Body of pancreas (tissue), 4 donors: ENCODE measurements at regions not wholly inside any gene's neighbourhood (a gene's known extent, or its start where the extent isn't known, plus 50 kb on each side); places are given as distances from the start of the nearest gene placed in this dataset.

ENCODE experiments used
- ATAC-seq: fragments of 150-250 bp; one replicate; pipeline ENCODE4 v1.9.1; 2016
- DNase-seq, 4 donors: peaks; one replicate each; pipeline ENCODE4 v3.0.0-alpha.2; 2019
- H3K27ac ChIP-seq, 4 donors: fragments of 200-600 bp; sonication (generic); 1 replicate in 3 of 4; 2 replicates in 1 of 4; pipeline versions ENCODE4 v1.5.1 to v1.6.1; 2016 to 2019; ENCODE audit warnings: mild to moderate bottlenecking in 1 of 4, mixed read lengths in 1 of 4, moderate library complexity in 1 of 4
- H3K27me3 ChIP-seq, 2 donors: fragments of 200-600 bp; sonication (generic); one replicate each; pipeline ENCODE4 v1.6.0; 2016; ENCODE audit warnings: mild to moderate bottlenecking in 1 of 2
- H3K36me3 ChIP-seq, 2 donors: fragments of 200-600 bp; sonication (generic); replicated peaks in 1 of 2; 2 replicates each; pipeline ENCODE4 v1.5.1; 2016; ENCODE audit warnings: low read depth in 2 of 2; ENCODE audit not compliant: insufficient read depth in 1 of 2
- H3K4me1 ChIP-seq: fragments of 200-600 bp; sonication (generic); one replicate; pipeline ENCODE4 v1.6.0; 2016
- H3K4me3 ChIP-seq, 2 donors: fragments of 200-600 bp; sonication (generic); 1 replicate in 1 of 2; 2 replicates in 1 of 2; pipeline ENCODE4 v1.5.1; 2016 to 2019
- H3K9me3 ChIP-seq, 3 donors: fragments of 200-600 bp; sonication (generic); 1 replicate in 2 of 3; 2 replicates in 1 of 3; pipeline ENCODE4 v1.5.1; 2016
- POLR2A ChIP-seq, 3 donors: fragments of 450-650 bp; IDR thresholded peaks; one replicate each; pipeline ENCODE4 v1.6.1; 2016; ENCODE audit warnings: antibody characterized with exemption in 3 of 3, mild to moderate bottlenecking in 2 of 3
- WGBS, 2 donors: methylation state at CpG; one replicate each; pipeline ENCODE4 v1.1.5; 2017; 5-methylcytosine and 5-hydroxymethylcytosine counted together
- intact Hi-C: fragments of 100-400 bp; cut with DNase I; formaldehyde crosslinking; loops from one replicate; pipeline ENCODE4 v1.15.1; 2023
- TF ChIP-seq, protein P1 (sequence below), 7 experiments: fragments of 450-650 bp in 4 of 7; fragments of 200-600 bp in 3 of 7; sonication (generic) in 3 of 7; IDR thresholded peaks; one replicate each; pipeline ENCODE4 v1.5.1; 2016 to 2019; ENCODE audit warnings: antibody characterized with exemption in 7 of 7

GRCh38 chr4:157791236-157791635, 381.6 kb downstream of the GASK1B start:
- intact Hi-C loops: no loop called here
- TF ChIP-seq, protein P1, sequence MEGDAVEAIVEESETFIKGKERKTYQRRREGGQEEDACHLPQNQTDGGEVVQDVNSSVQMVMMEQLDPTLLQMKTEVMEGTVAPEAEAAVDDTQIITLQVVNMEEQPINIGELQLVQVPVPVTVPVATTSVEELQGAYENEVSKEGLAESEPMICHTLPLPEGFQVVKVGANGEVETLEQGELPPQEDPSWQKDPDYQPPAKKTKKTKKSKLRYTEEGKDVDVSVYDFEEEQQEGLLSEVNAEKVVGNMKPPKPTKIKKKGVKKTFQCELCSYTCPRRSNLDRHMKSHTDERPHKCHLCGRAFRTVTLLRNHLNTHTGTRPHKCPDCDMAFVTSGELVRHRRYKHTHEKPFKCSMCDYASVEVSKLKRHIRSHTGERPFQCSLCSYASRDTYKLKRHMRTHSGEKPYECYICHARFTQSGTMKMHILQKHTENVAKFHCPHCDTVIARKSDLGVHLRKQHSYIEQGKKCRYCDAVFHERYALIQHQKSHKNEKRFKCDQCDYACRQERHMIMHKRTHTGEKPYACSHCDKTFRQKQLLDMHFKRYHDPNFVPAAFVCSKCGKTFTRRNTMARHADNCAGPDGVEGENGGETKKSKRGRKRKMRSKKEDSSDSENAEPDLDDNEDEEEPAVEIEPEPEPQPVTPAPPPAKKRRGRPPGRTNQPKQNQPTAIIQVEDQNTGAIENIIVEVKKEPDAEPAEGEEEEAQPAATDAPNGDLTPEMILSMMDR (IDR thresholded peaks at IDR 0.05): no peak
- TF ChIP-seq POLR2A (IDR thresholded peaks at IDR 0.05): no peak
- ATAC-seq (no peak), DNase-seq (no peak)
- H3K4me3 ChIP-seq: no peak overlapping the region
- H3K9me3 ChIP-seq: no peaks in the 10 kb centered on the region
- no peaks in the 10 kb centered on the region for H3K27me3 ChIP-seq
- no peaks in the 10 kb centered on the region for H3K36me3 ChIP-seq
- no peaks in the 10 kb centered on the region for H3K4me1 ChIP-seq
- H3K27ac ChIP-seq: no peak overlapping the region
- WGBS, 2 donors: 92 to 97% methylated on average over 1 of the region's 1 CpG

GRCh38 chr4:157787618-157788017, 385.2 kb downstream of the GASK1B start:
- no peaks in the 10 kb centered on the region for H3K27me3 ChIP-seq
- no peak overlapping the region for H3K4me3 ChIP-seq
- no peaks in the 10 kb centered on the region for H3K4me1 ChIP-seq
- no peaks in the 10 kb centered on the region for H3K9me3 ChIP-seq
- TF ChIP-seq POLR2A (IDR thresholded peaks at IDR 0.05): no peak
- TF ChIP-seq, protein P1 (IDR thresholded peaks at IDR 0.05): no peak
- H3K27ac ChIP-seq: no peak overlapping the region
- ATAC-seq: no peak
- intact Hi-C loops: no loop called here
- H3K36me3 ChIP-seq: no peaks in the 10 kb centered on the region
- WGBS, 2 donors: 84 to 90% methylated on average over 2 of the region's 2 CpGs
- no peak for DNase-seq

- 26 to 37% methylated on average over 2 of the region's 2 CpGs for WGBS, 2 donors
- no peaks in the 10 kb centered on the region for H3K9me3 ChIP-seq
- H3K36me3 ChIP-seq: no peaks in the 10 kb centered on the region
- no peak for ATAC-seq
- intact Hi-C loops: no loop called here
- peaks cover 7% of the 10 kb centered on the region for H3K4me1 ChIP-seq
- no peak for TF ChIP-seq POLR2A (IDR thresholded peaks at IDR 0.05)
- TF ChIP-seq, protein P1 (IDR thresholded peaks at IDR 0.05): no peak
- H3K27me3 ChIP-seq: no peaks in the 10 kb centered on the region
- no peak overlapping the region for H3K27ac ChIP-seq
- no peak overlapping the region for H3K4me3 ChIP-seq
- DNase-seq: no peak
Measured at GRCh38 chr4:157781361-157781760, 391.5 kb downstream of the GASK1B start.

GRCh38 chr4:157779081-157779480, 393.7 kb downstream of the GASK1B start:
- ATAC-seq (no peak), DNase-seq (no peak)
- Histone ChIP-seq H3K27me3 (no peaks in the 10 kb centered on the region), H3K9me3 (no peaks in the 10 kb centered on the region), H3K36me3 (no peaks in the 10 kb centered on the region), H3K27ac (no peak overlapping the region), H3K4me1 (peaks cover 12% of the 10 kb centered on the region), H3K4me3 (no peak overlapping the region)
- WGBS, 2 donors: 46 to 64% methylated on average over 1 of the region's 1 CpG
- intact Hi-C loops: no loop called here
- TF ChIP-seq POLR2A (IDR thresholded peaks at IDR 0.05): no peak
- TF ChIP-seq, protein P1 (IDR thresholded peaks at IDR 0.05): no peak

GRCh38 chr4:157776930-157777528, 395.8 kb downstream of the GASK1B start:
- no peaks in the 10 kb centered on the region for H3K27me3 ChIP-seq
- H3K27ac ChIP-seq: no peak overlapping the region
- WGBS, 2 donors: 54 to 76% methylated on average over 1 of the region's 1 CpG
- no peak overlapping the region for H3K4me3 ChIP-seq
- no peak for ATAC-seq
- intact Hi-C loops: no loop called here
- peaks cover 12% of the 10 kb centered on the region for H3K4me1 ChIP-seq
- no peak for TF ChIP-seq POLR2A (IDR thresholded peaks at IDR 0.05)
- TF ChIP-seq, protein P1 (IDR thresholded peaks at IDR 0.05): no peak
- DNase-seq: no peak
- no peaks in the 10 kb centered on the region for H3K36me3 ChIP-seq
- H3K9me3 ChIP-seq: no peaks in the 10 kb centered on the region
